ENCODE measurements at regions not wholly inside any gene's neighbourhood (a gene's known extent, or its start where the extent isn't known, plus 50 kb on each side); places are given as distances from the start of the nearest gene placed in this dataset.
A peak's percentile ranks its signal among the peaks of the same experiment; 100 is the strongest.

DNA sequence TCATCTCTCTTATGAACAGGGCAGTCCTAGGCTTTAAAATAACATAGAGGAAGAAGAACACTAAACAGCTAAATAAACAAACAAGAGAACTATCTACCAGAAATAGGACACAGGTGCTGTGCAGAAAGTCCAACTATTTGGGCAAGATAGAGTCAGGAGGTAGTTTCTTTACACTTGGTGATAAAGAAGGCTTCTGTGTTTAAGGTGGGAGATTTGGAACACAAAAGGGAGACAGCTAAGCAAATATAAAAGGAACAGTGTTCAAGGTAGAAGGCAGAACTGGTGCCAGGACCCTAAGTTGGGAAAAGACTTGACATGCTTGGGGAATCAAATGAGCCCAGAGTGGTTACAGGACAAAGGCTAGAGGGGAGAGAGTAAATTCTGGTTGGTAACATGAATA, 110.5 kb downstream of the MANEA start:
- Histone ChIP-seq H3K4me3 (ENCODE audit: low read length) (no peak overlapping the region), H3K9me3 (ENCODE audit: low read length) (no peaks in the 10 kb centered on the region), H3K36me3 (ENCODE audit: insufficient read depth, low read length) (no peaks in the 10 kb centered on the region), H3K27ac (ENCODE audit: low read depth, low read length) (no peak overlapping the region), H3K27me3 (ENCODE audit: insufficient read depth, low read length, poor library complexity, severe bottlenecking) (no peaks in the 10 kb centered on the region), H3K4me1 (ENCODE audit: insufficient read depth, low read length) (no peaks in the 10 kb centered on the region)
- no peaks in the 10 kb centered on the region for H3K9me3 Mint-ChIP-seq
- H3K27ac Mint-ChIP-seq, result peak overlapping the region in 1 of 8 donors; percentile 50
- no peak overlapping the region for H3K4me3 Mint-ChIP-seq
- DNase-seq, result no peak
- H3K36me3 Mint-ChIP-seq, result no peaks in the 10 kb centered on the region
- no peaks in the 10 kb centered on the region for H3K27me3 Mint-ChIP-seq
- CTCF ChIA-PET, result no interaction called here
- POLR2A ChIA-PET, result no interaction called here
- H3K4me1 Mint-ChIP-seq, result peaks cover 0 to 12% (median 5%) of the 10 kb centered on the region in 3 donors

DNA sequence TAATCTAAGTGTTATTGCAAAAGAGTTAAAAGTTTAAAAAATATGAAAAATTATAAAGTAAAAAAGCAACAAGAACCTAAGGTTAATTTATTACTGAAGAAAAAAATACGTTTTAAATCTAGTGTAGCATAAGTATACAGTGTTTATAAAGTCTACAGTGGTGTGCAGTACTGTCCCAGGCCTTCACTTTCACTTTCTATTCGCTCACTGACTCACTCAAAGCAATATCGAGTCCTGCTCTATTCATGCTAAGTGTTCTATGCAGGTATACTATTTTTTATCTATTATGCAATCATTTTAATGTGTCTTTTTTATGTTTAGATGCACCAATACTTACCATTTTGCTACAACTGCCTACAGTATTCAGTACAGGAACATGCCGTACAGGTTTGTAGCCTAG, 113.0 kb downstream of the MANEA start:
- CTCF ChIA-PET, result no interaction called here
- Mint-ChIP-seq H3K9me3 (peaks cover 0 to 4% (median 0%) of the 10 kb centered on the region in 5 donors), H3K4me3 (peak overlapping the region in 4 of 7 donors; percentile 24 to 61 (median 42)), H3K27ac (no peak overlapping the region), H3K27me3 (no peaks in the 10 kb centered on the region), H3K4me1 (peaks cover 0 to 12% (median 5%) of the 10 kb centered on the region in 3 donors), H3K36me3 (no peaks in the 10 kb centered on the region)
- Histone ChIP-seq H3K27me3 (ENCODE audit: insufficient read depth, low read length, poor library complexity, severe bottlenecking) (no peaks in the 10 kb centered on the region), H3K9me3 (ENCODE audit: low read length) (no peaks in the 10 kb centered on the region), H3K36me3 (ENCODE audit: insufficient read depth, low read length) (no peaks in the 10 kb centered on the region), H3K4me3 (ENCODE audit: low read length) (no peak overlapping the region), H3K4me1 (ENCODE audit: insufficient read depth, low read length) (no peaks in the 10 kb centered on the region), H3K27ac (ENCODE audit: low read depth, low read length) (no peak overlapping the region)
- DNase-seq, result no peak
- POLR2A ChIA-PET, result no interaction called here

GRCh38 chr6:95693108-95693507, 115.8 kb downstream of the MANEA start:
- POLR2A ChIA-PET, result no interaction called here
- no peak overlapping the region for H3K27ac ChIP-seq (ENCODE audit: low read depth, low read length)
- no peak for DNase-seq
- H3K36me3 Mint-ChIP-seq, result no peaks in the 10 kb centered on the region
- CTCF ChIA-PET, result no interaction called here
- H3K9me3 ChIP-seq (ENCODE audit: low read length), result no peaks in the 10 kb centered on the region
- no peak overlapping the region for H3K4me3 Mint-ChIP-seq
- no peak overlapping the region for H3K4me3 ChIP-seq (ENCODE audit: low read length)
- peaks cover 0 to 12% (median 5%) of the 10 kb centered on the region in 3 donors for H3K4me1 Mint-ChIP-seq
- H3K27ac Mint-ChIP-seq, result no peak overlapping the region
- H3K27me3 ChIP-seq (ENCODE audit: insufficient read depth, low read length, poor library complexity, severe bottlenecking), result no peaks in the 10 kb centered on the region
- H3K9me3 Mint-ChIP-seq, result peaks cover 0 to 4% (median 0%) of the 10 kb centered on the region in 5 donors
- H3K27me3 Mint-ChIP-seq, result no peaks in the 10 kb centered on the region
- H3K36me3 ChIP-seq (ENCODE audit: insufficient read depth, low read length), result no peaks in the 10 kb centered on the region
- no peaks in the 10 kb centered on the region for H3K4me1 ChIP-seq (ENCODE audit: insufficient read depth, low read length)

DNA sequence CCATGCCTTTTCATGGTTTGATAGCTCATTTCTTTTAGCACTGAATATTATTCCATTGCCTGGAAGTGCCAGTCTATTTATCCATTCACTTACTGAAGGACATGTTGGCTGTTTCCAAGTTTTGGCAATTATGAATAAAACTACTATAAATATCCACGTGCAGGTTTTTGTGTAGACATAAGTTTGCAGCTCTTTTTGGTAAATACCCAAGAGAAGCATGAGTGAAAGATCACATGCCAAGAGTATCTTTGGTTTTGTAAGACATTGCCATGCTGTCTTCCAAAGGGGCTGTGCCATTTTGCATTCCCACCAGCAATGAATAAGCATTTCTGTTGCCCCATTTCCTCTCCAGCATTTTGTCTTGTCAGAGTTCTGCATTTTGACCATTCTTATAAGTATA, 120.9 kb downstream of the MANEA start:
- Mint-ChIP-seq H3K9me3 (peaks cover 0 to 4% (median 0%) of the 10 kb centered on the region in 5 donors), H3K36me3 (no peaks in the 10 kb centered on the region), H3K4me3 (no peak overlapping the region), H3K27me3 (peaks cover 0 to 3% of the 10 kb centered on the region in 2 donors), H3K27ac (no peak overlapping the region), H3K4me1 (no peaks in the 10 kb centered on the region)
- Histone ChIP-seq H3K27ac (ENCODE audit: low read depth, low read length) (no peak overlapping the region), H3K4me1 (ENCODE audit: insufficient read depth, low read length) (no peaks in the 10 kb centered on the region), H3K36me3 (ENCODE audit: insufficient read depth, low read length) (no peaks in the 10 kb centered on the region), H3K4me3 (ENCODE audit: low read length) (no peak overlapping the region), H3K27me3 (ENCODE audit: insufficient read depth, low read length, poor library complexity, severe bottlenecking) (no peaks in the 10 kb centered on the region), H3K9me3 (ENCODE audit: low read length) (no peaks in the 10 kb centered on the region)
- no peak for DNase-seq
- POLR2A ChIA-PET, result no interaction called here
- CTCF ChIA-PET, result no interaction called here

GRCh38 chr6:95723638-95724037, 146.3 kb downstream of the MANEA start:
- Histone ChIP-seq H3K4me1 (ENCODE audit: insufficient read depth, low read length) (no peaks in the 10 kb centered on the region), H3K9me3 (ENCODE audit: low read length) (no peaks in the 10 kb centered on the region), H3K4me3 (ENCODE audit: low read length) (no peak overlapping the region), H3K27me3 (ENCODE audit: insufficient read depth, low read length, poor library complexity, severe bottlenecking) (no peaks in the 10 kb centered on the region), H3K36me3 (ENCODE audit: insufficient read depth, low read length) (no peaks in the 10 kb centered on the region), H3K27ac (ENCODE audit: low read depth, low read length) (no peak overlapping the region)
- Mint-ChIP-seq H3K9me3 (peaks cover 0 to 18% (median 5%) of the 10 kb centered on the region in 5 donors), H3K27me3 (peaks cover 0 to 2% of the 10 kb centered on the region in 2 donors), H3K36me3 (no peaks in the 10 kb centered on the region), H3K27ac (no peak overlapping the region), H3K4me1 (no peaks in the 10 kb centered on the region), H3K4me3 (no peak overlapping the region)
- no peak for DNase-seq
- ChIA-PET POLR2A (no interaction called here), CTCF (no interaction called here)

DNA sequence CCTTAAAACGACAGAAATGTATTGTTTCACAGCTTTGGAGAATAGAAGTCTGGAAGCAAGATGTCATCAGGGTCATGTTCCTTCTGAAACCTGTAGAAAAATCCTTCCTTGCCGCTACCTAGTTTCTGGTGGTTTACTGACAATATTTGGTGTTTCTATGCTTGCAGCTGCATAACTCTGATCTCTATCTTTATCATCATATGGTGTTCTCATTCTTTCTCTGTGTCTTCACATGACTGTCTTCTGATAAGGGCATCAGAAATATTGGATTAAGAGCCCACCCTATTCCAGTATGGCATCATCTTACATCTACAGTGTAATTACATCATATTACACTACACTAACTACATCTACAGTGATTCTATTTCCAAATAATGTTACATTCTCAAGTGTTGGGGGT, 148.0 kb downstream of the MANEA start:
- H3K27me3 ChIP-seq (ENCODE audit: insufficient read depth, low read length, poor library complexity, severe bottlenecking), result no peaks in the 10 kb centered on the region
- H3K4me3 ChIP-seq (ENCODE audit: low read length), result no peak overlapping the region
- H3K27ac ChIP-seq (ENCODE audit: low read depth, low read length), result no peak overlapping the region
- H3K9me3 ChIP-seq (ENCODE audit: low read length), result no peaks in the 10 kb centered on the region
- DNase-seq, result no peak
- Mint-ChIP-seq H3K27ac (no peak overlapping the region), H3K4me1 (no peaks in the 10 kb centered on the region), H3K9me3 (peaks cover 0 to 11% (median 0%) of the 10 kb centered on the region in 5 donors), H3K27me3 (no peaks in the 10 kb centered on the region), H3K4me3 (no peak overlapping the region), H3K36me3 (no peaks in the 10 kb centered on the region)
- H3K4me1 ChIP-seq (ENCODE audit: insufficient read depth, low read length), result no peaks in the 10 kb centered on the region
- CTCF ChIA-PET, result no interaction called here
- POLR2A ChIA-PET, result no interaction called here
- no peaks in the 10 kb centered on the region for H3K36me3 ChIP-seq (ENCODE audit: insufficient read depth, low read length)

DNA sequence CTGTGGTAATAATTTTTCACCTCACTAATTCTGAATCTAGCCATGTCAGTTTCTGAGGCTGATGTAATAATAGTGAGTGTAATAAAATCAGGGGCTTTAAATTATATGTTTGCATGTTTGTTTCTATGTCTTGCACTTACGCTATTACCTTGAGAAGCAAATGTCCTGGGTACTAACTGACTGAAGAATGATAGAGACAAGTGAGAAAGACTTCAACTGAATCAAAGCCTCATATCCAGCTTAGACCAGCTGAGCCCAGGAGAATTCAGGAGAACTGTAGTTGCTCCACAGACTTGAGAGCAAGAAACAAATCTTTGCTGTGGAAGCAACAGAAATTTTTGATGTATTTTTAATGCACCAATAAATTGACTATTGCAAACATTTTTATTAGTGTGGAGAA, 162.8 kb downstream of the MANEA start:
- H3K27me3 Mint-ChIP-seq, result peaks cover 0 to 3% of the 10 kb centered on the region in 2 donors
- ChIA-PET CTCF (no interaction called here), POLR2A (no interaction called here)
- H3K27ac Mint-ChIP-seq, result no peak overlapping the region
- H3K4me3 ChIP-seq (ENCODE audit: low read length), result no peak overlapping the region
- H3K9me3 ChIP-seq (ENCODE audit: low read length), result no peaks in the 10 kb centered on the region
- H3K36me3 Mint-ChIP-seq, result no peaks in the 10 kb centered on the region
- DNase-seq, result no peak
- H3K4me1 ChIP-seq (ENCODE audit: insufficient read depth, low read length), result no peaks in the 10 kb centered on the region
- no peaks in the 10 kb centered on the region for H3K9me3 Mint-ChIP-seq
- no peaks in the 10 kb centered on the region for H3K4me1 Mint-ChIP-seq
- H3K4me3 Mint-ChIP-seq, result no peak overlapping the region
- H3K27ac ChIP-seq (ENCODE audit: low read depth, low read length), result no peak overlapping the region
- no peaks in the 10 kb centered on the region for H3K36me3 ChIP-seq (ENCODE audit: insufficient read depth, low read length)
- H3K27me3 ChIP-seq (ENCODE audit: insufficient read depth, low read length, poor library complexity, severe bottlenecking), result no peaks in the 10 kb centered on the region

DNA sequence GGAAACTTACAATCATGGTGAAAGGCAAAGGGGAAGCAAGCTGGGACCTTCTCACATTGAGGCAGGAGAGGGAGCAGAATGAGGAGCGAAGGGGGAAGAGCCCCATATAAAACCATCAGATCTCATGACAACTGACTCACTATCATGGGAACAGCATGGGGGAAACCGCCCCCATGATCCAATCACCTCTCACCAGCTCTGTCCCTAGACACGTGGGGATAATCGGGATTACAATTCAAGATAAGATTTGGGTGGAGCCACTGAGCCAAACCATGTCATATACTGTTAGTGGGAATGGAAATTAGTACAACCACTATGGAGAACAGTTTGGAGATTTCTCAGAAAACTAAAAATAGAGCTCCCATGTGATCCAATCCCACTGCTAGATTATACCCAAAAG, 163.7 kb downstream of the MANEA start:
- H3K4me1 Mint-ChIP-seq, result no peaks in the 10 kb centered on the region
- Histone ChIP-seq H3K36me3 (ENCODE audit: insufficient read depth, low read length) (no peaks in the 10 kb centered on the region), H3K4me1 (ENCODE audit: insufficient read depth, low read length) (no peaks in the 10 kb centered on the region), H3K4me3 (ENCODE audit: low read length) (no peak overlapping the region), H3K27me3 (ENCODE audit: insufficient read depth, low read length, poor library complexity, severe bottlenecking) (no peaks in the 10 kb centered on the region), H3K9me3 (ENCODE audit: low read length) (no peaks in the 10 kb centered on the region), H3K27ac (ENCODE audit: low read depth, low read length) (no peak overlapping the region)
- peaks cover 0 to under 1% of the 10 kb centered on the region in 2 donors for H3K27me3 Mint-ChIP-seq
- no peaks in the 10 kb centered on the region for H3K36me3 Mint-ChIP-seq
- no peak overlapping the region for H3K4me3 Mint-ChIP-seq
- POLR2A ChIA-PET, result no interaction called here
- peak overlapping the region in 1 of 8 donors; percentile 48 for H3K27ac Mint-ChIP-seq
- CTCF ChIA-PET, result no interaction called here
- DNase-seq, result no peak
- no peaks in the 10 kb centered on the region for H3K9me3 Mint-ChIP-seq

GRCh38 chr6:95742767-95743289, 165.5 kb downstream of the MANEA start:
- no peaks in the 10 kb centered on the region for H3K27me3 Mint-ChIP-seq
- no peak overlapping the region for H3K27ac Mint-ChIP-seq
- ChIA-PET CTCF (no interaction called here), POLR2A (no interaction called here)
- no peaks in the 10 kb centered on the region for H3K9me3 Mint-ChIP-seq
- H3K27me3 ChIP-seq (ENCODE audit: insufficient read depth, low read length, poor library complexity, severe bottlenecking), result no peaks in the 10 kb centered on the region
- no peak for DNase-seq
- no peak overlapping the region for H3K4me3 Mint-ChIP-seq
- no peaks in the 10 kb centered on the region for H3K36me3 ChIP-seq (ENCODE audit: insufficient read depth, low read length)
- no peaks in the 10 kb centered on the region for H3K9me3 ChIP-seq (ENCODE audit: low read length)
- H3K4me3 ChIP-seq (ENCODE audit: low read length), result no peak overlapping the region
- H3K4me1 ChIP-seq (ENCODE audit: insufficient read depth, low read length), result no peaks in the 10 kb centered on the region
- H3K4me1 Mint-ChIP-seq, result no peaks in the 10 kb centered on the region
- H3K36me3 Mint-ChIP-seq, result no peaks in the 10 kb centered on the region
- H3K27ac ChIP-seq (ENCODE audit: low read depth, low read length), result no peak overlapping the region

Measured in CD8-positive, alpha-beta memory T cell (primary cell).